H1 (cell line): ENCODE measurements at regions not wholly inside any gene's neighbourhood (a gene's known extent, or its start where the extent isn't known, plus 50 kb on each side); places are given as distances from the start of the nearest gene placed in this dataset.
"Not testable (repeated sequence)": the region's sequence is repeated elsewhere in the genome, so short reads cannot be mapped to it uniquely, and the experiment has no call there.

Experiments used
- CTCF ChIA-PET: fragments of 300-600 bp; sonication (Branson Sonifier 250); formaldehyde crosslinking; loops from one replicate; lab custom pipeline; 2021; ENCODE audit not compliant: partially characterized antibody; lab: Charles Lee
- POLR2A ChIA-PET: fragments of 300-600 bp; sonication (Branson Sonifier 250); formaldehyde crosslinking; loops from one replicate; lab custom pipeline; 2021; ENCODE audit warnings: inconsistent platforms; ENCODE audit not compliant: partially characterized antibody; lab: Charles Lee
- DNase-seq, 2 experiments: peaks; one replicate each; pipeline versions ENCODE4 v3.0.0 to v3.0.0-alpha.2; 2010 to 2022; ENCODE audit warnings: low spot score in 2 of 2, low read depth in 1 of 2, mixed read lengths in 1 of 2
- FAIRE-seq: peaks from 2 replicates; lab custom pipeline; 2011; peaks lifted over from hg19 to GRCh38; lab: Jason Lieb, UNC
- H2AFZ ChIP-seq: 2 replicates; pipeline ENCODE4 v1.8.1; 2012; ENCODE audit warnings: low read length, inconsistent platforms
- H2AK5ac ChIP-seq: 2 replicates; pipeline ENCODE4 v1.6.1; 2013; ENCODE audit warnings: low read depth, low read length
- H2BK120ac ChIP-seq: replicated peaks from 2 replicates; pipeline ENCODE3; 2013; ENCODE audit warnings: low read depth, low read length, inconsistent platforms
- H2BK12ac ChIP-seq: 2 replicates; pipeline ENCODE4 v1.6.1; 2013; ENCODE audit warnings: low read depth, low read length
- H2BK15ac ChIP-seq: 2 replicates; pipeline ENCODE4 v1.6.1; 2013; ENCODE audit warnings: low read length
- H2BK20ac ChIP-seq: 2 replicates; pipeline ENCODE4 v1.6.1; 2013; ENCODE audit warnings: low read length
- H2BK5ac ChIP-seq: 2 replicates; pipeline ENCODE4 v1.6.1; 2013; ENCODE audit warnings: low read depth, low read length
- H3K14ac ChIP-seq: 2 replicates; pipeline ENCODE4 v1.6.1; 2013; ENCODE audit warnings: inconsistent platforms; ENCODE audit not compliant: insufficient read length
- H3K18ac ChIP-seq: 2 replicates; pipeline ENCODE4 v1.6.1; 2013; ENCODE audit warnings: low read length; ENCODE audit errors: extremely low read depth
- H3K23ac ChIP-seq: 2 replicates; pipeline ENCODE4 v1.6.1; 2013; ENCODE audit warnings: inconsistent platforms; ENCODE audit not compliant: insufficient read length
- H3K23me2 ChIP-seq: 2 replicates; pipeline ENCODE4 v1.6.1; 2013; ENCODE audit warnings: low read depth, low read length
- H3K27ac ChIP-seq: 2 replicates; pipeline ENCODE4 v1.6.1; 2011; ENCODE audit warnings: low read depth, low read length, inconsistent platforms
- H3K27me3 ChIP-seq, 4 experiments: replicated peaks in 1 of 4; 1 replicate in 1 of 4; 2 replicates in 3 of 4; pipeline versions ENCODE4 v1.6.1 to v1.8.1; 2011 to 2013; ENCODE audit warnings: low read length in 3 of 4, mild to moderate bottlenecking in 3 of 4, inconsistent platforms in 2 of 4, mixed read lengths in 2 of 4, moderate library complexity in 1 of 4; ENCODE audit not compliant: control insufficient read depth in 3 of 4, insufficient read depth in 3 of 4; ENCODE audit errors: extremely low read depth in 1 of 4
- H3K36me3 ChIP-seq, 4 experiments: 2 replicates each; pipeline versions ENCODE4 v1.6.1 to v1.8.1; 2011 to 2013; ENCODE audit warnings: mild to moderate bottlenecking in 4 of 4, low read length in 3 of 4, moderate library complexity in 2 of 4, control low read depth in 1 of 4, inconsistent platforms in 1 of 4; ENCODE audit not compliant: insufficient read depth in 4 of 4, control insufficient read depth in 2 of 4
- H3K4ac ChIP-seq: replicated peaks from 2 replicates; pipeline ENCODE3; 2013; ENCODE audit warnings: low read length, low read depth, mixed read lengths, inconsistent platforms; ENCODE audit not compliant: insufficient read length
- H3K4me1 ChIP-seq, 4 experiments: replicated peaks in 1 of 4; 1 replicate in 1 of 4; 2 replicates in 3 of 4; pipeline versions ENCODE4 v1.6.1 to v1.8.1; 2011 to 2013; ENCODE audit warnings: low read length in 3 of 4, inconsistent platforms in 2 of 4, mixed read lengths in 1 of 4; ENCODE audit not compliant: insufficient read depth in 4 of 4, control insufficient read depth in 3 of 4
- H3K4me2 ChIP-seq, 2 experiments: 2 replicates each; pipeline versions ENCODE4 v1.6.1 to v1.8.1; 2011 to 2013; ENCODE audit warnings: low read depth in 2 of 2, low read length in 2 of 2, control low read depth in 1 of 2, inconsistent platforms in 1 of 2, mild to moderate bottlenecking in 1 of 2; ENCODE audit not compliant: insufficient read depth in 1 of 2
- H3K4me3 ChIP-seq, 4 experiments: fragments of 200-600, 300-600 bp in 1 of 4; sonication (generic), shearing (Covaris generic), sonication (Bioruptor Twin) in 1 of 4; 2 replicates each; pipeline versions ENCODE4 v1.5.1 to v1.8.1; 2011 to 2016; ENCODE audit warnings: low read length in 4 of 4, low read depth in 3 of 4, control low read depth in 2 of 4, inconsistent platforms in 2 of 4, mild to moderate bottlenecking in 2 of 4, mixed read lengths in 1 of 4, moderate library complexity in 1 of 4; ENCODE audit not compliant: insufficient read depth in 2 of 4; ENCODE audit errors: extremely low read depth in 1 of 4
- H3K56ac ChIP-seq: replicated peaks from 2 replicates; pipeline ENCODE3; 2013; ENCODE audit warnings: low read depth, mild to moderate bottlenecking, mixed read lengths, low read length, inconsistent platforms; ENCODE audit not compliant: insufficient read length
- H3K79me1 ChIP-seq: 2 replicates; pipeline ENCODE4 v1.6.1; 2013; ENCODE audit warnings: low read depth, low read length, control low read depth
- H3K79me2 ChIP-seq, 2 experiments: 2 replicates each; pipeline versions ENCODE4 v1.6.1 to v1.8.1; 2012 to 2013; ENCODE audit warnings: low read length in 2 of 2, mild to moderate bottlenecking in 2 of 2, inconsistent platforms in 1 of 2; ENCODE audit not compliant: insufficient read depth in 2 of 2, control insufficient read depth in 1 of 2
- H3K9ac ChIP-seq, 4 experiments: replicated peaks in 1 of 4; 1 replicate in 1 of 4; 2 replicates in 3 of 4; pipeline versions ENCODE4 v1.6.1 to v1.8.1; 2011 to 2013; ENCODE audit warnings: low read depth in 3 of 4, low read length in 3 of 4, control low read depth in 2 of 4, mild to moderate bottlenecking in 2 of 4, moderate library complexity in 2 of 4, inconsistent platforms in 1 of 4; ENCODE audit errors: extremely low read depth in 1 of 4
- H3K9me3 ChIP-seq, 2 experiments: 2 replicates each; pipeline versions ENCODE4 v1.6.1 to v1.8.1; 2012 to 2013; ENCODE audit warnings: mild to moderate bottlenecking in 2 of 2, moderate library complexity in 2 of 2, control low read depth in 1 of 2, inconsistent platforms in 1 of 2, low read depth in 1 of 2, low read length in 1 of 2, mixed read lengths in 1 of 2; ENCODE audit not compliant: insufficient read depth in 2 of 2
- H4K20me1 ChIP-seq, 2 experiments: replicated peaks in 1 of 2; 2 replicates each; pipeline versions ENCODE3 to v1.8.1; 2011 to 2013; ENCODE audit warnings: inconsistent platforms in 2 of 2, low read length in 2 of 2, mild to moderate bottlenecking in 1 of 2; ENCODE audit not compliant: insufficient read depth in 2 of 2, control insufficient read depth in 1 of 2
- H4K5ac ChIP-seq: 2 replicates; pipeline ENCODE4 v1.6.1; 2013; ENCODE audit warnings: low read length, low read depth, mixed read lengths, inconsistent platforms; ENCODE audit not compliant: insufficient read length
- H4K8ac ChIP-seq: 2 replicates; pipeline ENCODE4 v1.8.0; 2013; ENCODE audit warnings: mild to moderate bottlenecking, moderate library complexity, low read length, inconsistent platforms; ENCODE audit not compliant: insufficient read depth; ENCODE audit errors: extremely low read depth
- H4K91ac ChIP-seq: replicated peaks from 2 replicates; pipeline ENCODE3; 2013; ENCODE audit warnings: low read length, mixed read lengths, inconsistent platforms; ENCODE audit not compliant: insufficient read length
- KDM5A ChIP-seq: fragments of 200-600 bp; IDR thresholded peaks from 2 replicates; pipeline ENCODE4 v1.7.1; 2012; ENCODE audit warnings: mild to moderate bottlenecking, low read length, inconsistent platforms, mixed read lengths
- WGBS, 2 experiments: shearing (Covaris generic) in 1 of 2; methylation state at CpG; one replicate each; pipeline versions ENCODE4 v1.1.6 to v1.1.7; 2013 to 2015; ENCODE audit warnings: low lambda C conversion rate in 2 of 2, mixed read lengths in 2 of 2, inconsistent platforms in 1 of 2, low coverage in 1 of 2, missing lambda C conversion rate in 1 of 2; ENCODE audit not compliant: insufficient replicate concordance in 2 of 2, insufficient coverage in 1 of 2, insufficient read length in 1 of 2; ENCODE audit errors: extremely low coverage in 1 of 2, missing lambda C conversion rate in 1 of 2; 5-methylcytosine and 5-hydroxymethylcytosine counted together

DNA sequence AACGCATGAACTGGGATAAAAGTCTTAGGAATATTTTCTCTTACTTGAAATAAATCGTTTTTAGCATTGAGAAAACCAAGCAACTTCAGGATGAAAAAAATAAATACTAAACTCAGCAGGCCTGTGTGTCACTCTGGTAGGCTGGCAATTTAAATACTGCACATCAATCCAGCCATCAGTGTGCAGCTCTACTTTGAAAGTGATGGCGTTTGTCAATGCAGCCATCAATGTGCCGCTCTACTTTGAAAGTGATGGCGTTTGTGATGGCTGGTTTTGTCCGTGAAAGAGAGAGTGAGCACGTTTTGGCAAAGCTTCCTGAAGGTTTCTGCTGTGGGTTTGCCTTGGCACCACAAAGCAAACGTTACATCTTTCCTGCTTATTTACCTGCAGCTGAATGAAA, 543.5 kb upstream of the SALL3 start:
- no peaks in the 10 kb centered on the region for H3K79me2 ChIP-seq
- no peak overlapping the region for H4K5ac ChIP-seq
- no peak overlapping the region for H3K4me2 ChIP-seq
- H3K4me3 ChIP-seq: no peak overlapping the region
- H2BK20ac ChIP-seq: no peak overlapping the region
- ChIA-PET POLR2A (no interaction called here), CTCF (interaction anchor here (0.6 kb wide), 1 partner anchor 188 kb away, joined by 3 read pairs; no protein-coding TSS in a partner anchor)
- H2BK5ac ChIP-seq: no peak overlapping the region
- H3K18ac ChIP-seq: no peak overlapping the region
- H2BK15ac ChIP-seq: no peak overlapping the region
- H3K14ac ChIP-seq: no peak overlapping the region
- no peak for TF ChIP-seq KDM5A
- H4K91ac ChIP-seq: no peak overlapping the region
- H3K27me3 ChIP-seq: no peaks in the 10 kb centered on the region
- H3K36me3 ChIP-seq: no peaks in the 10 kb centered on the region
- H3K79me1 ChIP-seq: no peaks in the 10 kb centered on the region
- no peak overlapping the region for H3K23ac ChIP-seq
- H2BK12ac ChIP-seq: no peak overlapping the region
- H3K9me3 ChIP-seq: peaks cover 0 to 2% of the 10 kb centered on the region in 2 experiments; a peak in 1 of 4 replicates
- no peak overlapping the region for H3K27ac ChIP-seq
- H3K4ac ChIP-seq: no peak overlapping the region
- no peaks in the 10 kb centered on the region; a peak in 1 of 7 replicates for H3K4me1 ChIP-seq
- no peak overlapping the region for H2AFZ ChIP-seq
- no peak overlapping the region for H4K8ac ChIP-seq
- no peaks in the 10 kb centered on the region for H4K20me1 ChIP-seq
- no peak for DNase-seq
- no peak overlapping the region for H3K56ac ChIP-seq
- no peak for FAIRE-seq
- no peak overlapping the region for H2BK120ac ChIP-seq
- no peak overlapping the region for H3K9ac ChIP-seq
- H2AK5ac ChIP-seq: no peak overlapping the region
- 96% methylated on average over 8 of the region's 8 CpGs; no CpG with 5 or more reads in 1 of the 2 experiments for WGBS, 2 experiments
- H3K23me2 ChIP-seq: no peaks in the 10 kb centered on the region

- WGBS, 2 experiments: 95% methylated on average over 13 of the region's 13 CpGs; no CpG with 5 or more reads in 1 of the 2 experiments
- H2BK120ac ChIP-seq, H3K23ac ChIP-seq, H3K18ac ChIP-seq, H3K23me2 ChIP-seq, H4K91ac ChIP-seq, H3K36me3 ChIP-seq, H3K79me2 ChIP-seq, H2BK12ac ChIP-seq, H2AFZ ChIP-seq, H2AK5ac ChIP-seq, H2BK20ac ChIP-seq, H3K27me3 ChIP-seq, H3K56ac ChIP-seq, FAIRE-seq, POLR2A ChIA-PET, H3K9ac ChIP-seq, H3K4ac ChIP-seq, H3K79me1 ChIP-seq, CTCF ChIA-PET, H4K5ac ChIP-seq, H3K27ac ChIP-seq, H3K14ac ChIP-seq, H3K4me3 ChIP-seq, H2BK15ac ChIP-seq, H4K8ac ChIP-seq, H4K20me1 ChIP-seq, DNase-seq, H3K4me2 ChIP-seq, H3K9me3 ChIP-seq, H3K4me1 ChIP-seq, H2BK5ac ChIP-seq: not testable (repeated sequence)
Measured at GRCh38 chr18:78438235-78438634, 541.4 kb upstream of the SALL3 start.
